HFF-Myc (cell line): ENCODE measurements at regions not wholly inside any gene's neighbourhood (a gene's known extent, or its start where the extent isn't known, plus 50 kb on each side); places are given as distances from the start of the nearest gene placed in this dataset.

Source experiments
- DNase-seq: peaks from one replicate; pipeline ENCODE4 v3.0.0-alpha.2; 2011; ENCODE audit warnings: low read depth; ENCODE audit errors: extremely low read depth
- H3K4me3 ChIP-seq: replicated peaks from 2 replicates; pipeline ENCODE4 v1.5.1; 2011; ENCODE audit warnings: low read depth, mild to moderate bottlenecking, control low read depth, low read length
- TF ChIP-seq, protein P1 (sequence below): IDR thresholded peaks from 2 replicates; pipeline ENCODE4 v1.5.1; 2012; ENCODE audit warnings: mild to moderate bottlenecking, low read depth, low read length, control low read depth; ENCODE audit errors: missing control alignments

GRCh38 chr14:42172304-42172703 is 565.6 kb downstream of the LRFN5 start:
- H3K4me3 ChIP-seq, result no peak overlapping the region
- no peak for DNase-seq
- TF ChIP-seq, protein P1, sequence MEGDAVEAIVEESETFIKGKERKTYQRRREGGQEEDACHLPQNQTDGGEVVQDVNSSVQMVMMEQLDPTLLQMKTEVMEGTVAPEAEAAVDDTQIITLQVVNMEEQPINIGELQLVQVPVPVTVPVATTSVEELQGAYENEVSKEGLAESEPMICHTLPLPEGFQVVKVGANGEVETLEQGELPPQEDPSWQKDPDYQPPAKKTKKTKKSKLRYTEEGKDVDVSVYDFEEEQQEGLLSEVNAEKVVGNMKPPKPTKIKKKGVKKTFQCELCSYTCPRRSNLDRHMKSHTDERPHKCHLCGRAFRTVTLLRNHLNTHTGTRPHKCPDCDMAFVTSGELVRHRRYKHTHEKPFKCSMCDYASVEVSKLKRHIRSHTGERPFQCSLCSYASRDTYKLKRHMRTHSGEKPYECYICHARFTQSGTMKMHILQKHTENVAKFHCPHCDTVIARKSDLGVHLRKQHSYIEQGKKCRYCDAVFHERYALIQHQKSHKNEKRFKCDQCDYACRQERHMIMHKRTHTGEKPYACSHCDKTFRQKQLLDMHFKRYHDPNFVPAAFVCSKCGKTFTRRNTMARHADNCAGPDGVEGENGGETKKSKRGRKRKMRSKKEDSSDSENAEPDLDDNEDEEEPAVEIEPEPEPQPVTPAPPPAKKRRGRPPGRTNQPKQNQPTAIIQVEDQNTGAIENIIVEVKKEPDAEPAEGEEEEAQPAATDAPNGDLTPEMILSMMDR, result no peak

- H3K4me3 ChIP-seq, result no peak overlapping the region
- TF ChIP-seq, protein P1, result no peak
- DNase-seq, result peak; percentile 51
Measured at GRCh38 chr14:42163136-42163535, 556.5 kb downstream of the LRFN5 start.

GRCh38 chr14:42159138-42159537 is 552.5 kb downstream of the LRFN5 start:
- TF ChIP-seq, protein P1, result no peak
- H3K4me3 ChIP-seq, result no peak overlapping the region
- DNase-seq, result no peak

DNA sequence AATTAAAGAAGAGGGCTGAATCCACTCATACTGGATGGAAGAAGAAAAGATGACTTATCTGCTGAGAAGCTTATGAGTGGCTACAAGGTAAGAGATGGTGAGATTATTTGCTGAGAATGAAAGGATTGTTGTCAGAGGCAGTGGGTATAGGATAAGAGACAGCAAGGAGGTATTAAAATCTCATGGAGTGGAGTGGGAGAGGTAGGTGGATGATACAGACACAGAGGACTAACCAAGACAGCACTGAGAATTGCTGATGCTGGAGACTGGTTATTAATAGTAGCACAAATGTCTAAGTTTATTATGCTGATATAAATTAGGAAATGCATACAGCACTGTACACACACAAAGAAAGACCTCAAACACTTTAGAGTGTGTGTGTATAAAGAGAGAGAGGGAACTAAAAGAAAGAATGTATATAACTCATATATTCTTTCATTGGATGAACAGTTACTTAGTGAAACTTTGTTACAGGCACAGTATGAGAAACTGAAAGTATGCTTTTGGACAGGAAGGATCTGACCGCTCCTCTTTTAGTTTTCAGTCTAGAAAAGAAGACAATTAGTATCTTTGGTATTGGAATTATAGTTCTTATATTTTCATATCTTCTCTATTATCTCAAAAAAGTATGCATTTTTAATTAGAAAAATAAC is 543.1 kb downstream of the LRFN5 start:
- no peak overlapping the region for H3K4me3 ChIP-seq

GRCh38 chr14:42145766-42146165 is 539.1 kb downstream of the LRFN5 start:
- TF ChIP-seq, protein P1, result no peak
- DNase-seq, result no peak
- H3K4me3 ChIP-seq, result no peak overlapping the region

More for the DNA sequence above, 543.1 kb downstream of the LRFN5 start:
- TF ChIP-seq, protein P1, result no peak
- no peak for DNase-seq

GRCh38 chr14:42143114-42143513 is 536.4 kb downstream of the LRFN5 start:
- H3K4me3 ChIP-seq, result no peak overlapping the region
- TF ChIP-seq, protein P1, result no peak
- DNase-seq, result no peak

DNA sequence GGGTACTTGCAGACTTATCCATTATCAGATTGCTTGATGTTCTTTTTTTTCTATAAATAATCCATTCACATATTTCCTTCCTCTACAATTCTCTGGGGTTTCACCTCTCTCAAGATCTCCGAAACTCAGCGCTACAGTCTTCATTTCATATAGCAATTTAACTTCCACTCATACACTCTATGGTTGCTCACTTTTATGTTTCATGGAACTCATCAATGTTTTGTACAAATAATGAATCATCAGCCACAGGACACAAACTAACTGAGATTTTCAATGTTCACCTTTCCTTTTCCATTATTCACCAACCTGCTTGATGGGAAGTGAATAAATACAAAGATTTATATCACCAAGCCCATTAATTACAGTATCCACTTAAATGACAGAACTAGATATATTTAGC is 534.7 kb downstream of the LRFN5 start:
- TF ChIP-seq, protein P1, result no peak
- no peak overlapping the region for H3K4me3 ChIP-seq
- no peak for DNase-seq
